Endometrium (tissue), 2 donors: ENCODE measurements at regions not wholly inside any gene's neighbourhood (a gene's known extent, or its start where the extent isn't known, plus 50 kb on each side); places are given as distances from the start of the nearest gene placed in this dataset.

Experiments used
- FAIRE-seq: peaks from 2 replicates; lab custom pipeline; 2012; peaks lifted over from hg19 to GRCh38; lab: Jason Lieb, UNC
- donor health status: control.
- donor health status: control.

- FAIRE-seq, result no peak
These were observed 294.2 kb upstream of the ANO3 start for GRCh38 chr11:26037716-26038115.

DNA sequence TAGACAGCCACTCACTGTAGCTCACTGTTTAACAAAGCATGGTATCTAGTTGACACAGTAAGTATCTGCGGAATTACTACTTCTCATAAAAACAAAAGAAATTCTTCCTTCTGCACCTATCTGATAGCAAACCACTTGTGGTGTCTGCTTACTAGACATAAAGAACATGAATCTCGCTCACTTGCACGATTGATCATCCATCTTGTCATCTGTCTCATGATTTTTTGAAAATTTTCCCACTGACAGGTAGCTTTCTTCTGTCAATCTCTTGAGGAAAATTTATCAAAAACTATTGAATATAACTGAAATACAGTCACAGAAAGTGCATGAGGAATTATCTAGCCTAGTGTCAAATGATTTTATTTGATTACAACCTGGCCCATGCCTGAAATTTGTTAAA, 291.6 kb upstream of the ANO3 start:
- no peak for FAIRE-seq

DNA sequence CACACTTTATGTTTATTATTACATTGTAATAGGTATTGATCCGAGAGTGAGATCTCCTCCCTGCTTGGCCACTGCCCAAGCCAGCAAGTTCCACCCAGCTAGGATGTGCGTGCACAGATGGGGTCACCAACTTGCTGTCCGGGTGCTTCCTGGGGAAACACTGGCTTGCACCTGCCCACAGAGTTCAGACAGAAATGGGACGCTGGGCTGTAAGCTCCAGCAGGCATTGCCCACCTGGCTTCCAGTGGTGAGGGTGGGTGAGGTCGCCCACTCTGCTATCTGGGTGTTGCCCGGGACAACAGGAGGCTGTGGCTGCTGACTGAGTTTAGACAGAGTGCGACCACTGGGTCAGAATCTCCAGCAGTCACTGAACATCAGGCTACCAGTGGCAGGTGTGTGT, 289.8 kb upstream of the ANO3 start:
- no peak for FAIRE-seq

DNA sequence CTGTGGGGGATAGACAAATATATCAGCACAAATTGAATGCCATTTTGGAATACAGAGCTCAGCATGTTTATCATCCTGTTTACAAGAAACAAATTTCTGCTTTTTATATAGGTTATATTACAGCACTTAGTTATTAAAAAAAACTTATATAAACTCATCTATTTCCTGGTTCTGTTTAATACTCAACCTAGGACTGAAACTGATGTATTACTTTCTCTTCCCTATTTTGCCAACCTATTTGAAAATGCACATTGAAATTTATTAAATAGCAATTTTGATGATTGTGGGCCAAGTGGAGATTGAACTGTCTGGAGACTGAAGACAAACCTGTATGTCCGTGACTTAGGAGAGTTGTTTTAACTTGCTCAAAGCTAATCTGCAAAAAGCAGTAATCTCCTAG, 288.3 kb upstream of the ANO3 start:
- no peak for FAIRE-seq

DNA sequence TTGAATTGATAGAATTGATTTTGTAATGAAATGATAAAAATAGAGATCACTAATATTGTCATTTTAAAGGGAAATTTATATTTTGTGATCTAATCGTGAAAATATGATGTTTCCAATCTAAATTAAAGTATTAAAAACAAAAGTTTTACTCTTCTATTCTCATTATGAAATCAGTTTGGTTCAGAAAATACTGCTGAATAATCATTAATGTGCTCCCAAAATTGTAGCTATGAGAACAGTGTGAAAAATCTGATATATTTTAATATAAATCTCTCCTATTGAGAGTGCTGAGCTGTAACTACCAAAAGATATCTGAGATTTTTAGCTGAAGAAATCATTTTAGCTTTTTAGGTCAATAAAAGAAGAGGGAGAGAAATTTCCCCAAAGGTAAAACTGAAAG, 287.5 kb upstream of the ANO3 start:
- FAIRE-seq, result no peak

DNA sequence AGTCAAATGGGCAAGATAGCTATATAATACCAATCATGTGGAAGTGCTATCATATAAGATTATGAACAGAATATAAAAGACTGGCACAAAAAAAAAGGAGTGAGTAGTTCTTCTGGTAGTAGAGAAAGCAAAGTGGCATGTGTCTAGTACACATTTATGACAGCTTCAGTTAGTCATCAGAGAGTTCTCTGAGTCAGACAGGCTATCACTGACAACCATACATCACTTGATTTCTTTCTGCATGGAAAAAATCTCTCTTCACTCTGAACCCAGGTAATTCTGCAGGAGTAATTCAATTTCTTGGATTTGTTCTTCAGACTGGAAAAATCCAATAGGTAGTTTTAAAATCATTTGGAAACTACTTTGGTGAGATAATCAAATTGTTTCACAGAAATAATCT, 286.8 kb upstream of the ANO3 start:
- no peak for FAIRE-seq

DNA sequence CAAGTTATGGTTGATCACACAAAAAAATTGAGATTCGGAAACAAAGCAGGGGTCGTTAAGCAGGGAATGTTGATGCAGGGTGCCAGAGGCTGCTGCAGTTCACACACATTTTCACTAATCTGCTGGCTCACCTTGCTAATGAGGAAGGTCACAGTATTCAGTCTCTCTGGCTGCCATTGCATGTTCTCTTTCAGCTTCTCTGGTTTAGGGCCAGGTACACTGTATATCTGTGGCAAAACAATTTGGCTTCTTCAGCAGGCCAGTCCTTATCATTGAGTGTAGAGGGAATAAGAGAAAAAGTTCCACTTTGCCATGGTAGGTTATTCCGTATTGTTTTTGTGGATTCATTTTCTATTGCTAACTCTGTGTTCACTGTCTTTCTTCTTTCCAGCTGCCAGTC, 283.7 kb upstream of the ANO3 start:
- FAIRE-seq, result no peak

DNA sequence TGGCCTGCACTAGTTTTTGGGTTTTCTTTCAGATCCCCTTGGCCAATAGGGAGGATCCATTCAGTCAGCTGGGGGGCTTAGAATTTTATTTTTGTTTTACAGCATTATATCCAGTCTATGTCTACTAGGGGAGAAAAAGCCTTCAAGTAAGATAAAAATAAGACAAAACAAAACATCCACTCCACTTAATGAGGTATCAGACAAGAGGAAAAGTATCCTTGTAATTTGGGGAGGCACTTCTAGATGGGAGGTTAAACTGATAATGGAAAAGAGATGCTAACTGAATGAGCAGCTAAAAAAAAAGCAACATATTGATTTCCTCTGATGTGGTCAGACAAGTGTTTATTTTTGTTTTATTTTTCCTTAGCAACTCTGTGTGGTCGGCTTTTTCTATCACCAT, 278.0 kb upstream of the ANO3 start:
- FAIRE-seq, result no peak

DNA sequence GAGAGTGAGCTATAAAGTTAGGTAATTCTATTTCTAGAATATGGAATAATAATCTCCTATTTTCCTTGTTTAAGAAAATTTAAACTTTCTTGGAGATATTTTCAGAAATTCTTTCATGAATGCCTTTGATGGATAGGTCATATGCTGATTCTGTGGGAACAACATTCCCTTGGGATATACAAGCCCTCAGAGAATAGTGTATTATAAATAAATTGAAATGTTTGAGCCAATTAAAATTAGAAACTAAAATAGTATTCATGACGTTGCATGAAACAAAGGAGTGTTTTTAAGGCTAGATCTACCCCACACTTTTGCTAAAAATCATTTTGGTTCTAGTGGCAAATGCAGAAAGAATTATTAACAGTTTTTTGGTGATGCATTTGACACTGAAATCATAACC, 269.3 kb upstream of the ANO3 start:
- no peak for FAIRE-seq

- no peak for FAIRE-seq
These were observed 268.0 kb upstream of the ANO3 start for GRCh38 chr11:26063915-26064314.

DNA sequence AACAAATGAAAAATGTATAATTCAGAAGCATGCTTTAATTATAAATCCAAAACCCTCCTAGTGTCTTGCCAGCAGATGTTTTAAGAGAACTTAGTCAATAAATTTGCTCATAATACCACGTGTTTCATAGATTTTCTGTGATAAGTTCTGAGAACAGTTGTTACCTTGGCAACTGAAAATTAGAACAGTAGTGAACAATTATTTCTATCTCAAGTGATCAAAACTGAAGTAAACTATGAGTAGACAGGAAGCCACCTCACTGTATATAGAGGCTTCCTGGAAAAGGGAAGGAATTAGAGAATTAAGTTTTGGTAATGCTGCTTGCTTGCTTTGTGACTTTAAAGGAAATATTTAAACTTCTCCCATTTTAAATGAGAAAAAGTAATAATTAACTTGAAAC, 266.0 kb upstream of the ANO3 start:
- no peak for FAIRE-seq

DNA sequence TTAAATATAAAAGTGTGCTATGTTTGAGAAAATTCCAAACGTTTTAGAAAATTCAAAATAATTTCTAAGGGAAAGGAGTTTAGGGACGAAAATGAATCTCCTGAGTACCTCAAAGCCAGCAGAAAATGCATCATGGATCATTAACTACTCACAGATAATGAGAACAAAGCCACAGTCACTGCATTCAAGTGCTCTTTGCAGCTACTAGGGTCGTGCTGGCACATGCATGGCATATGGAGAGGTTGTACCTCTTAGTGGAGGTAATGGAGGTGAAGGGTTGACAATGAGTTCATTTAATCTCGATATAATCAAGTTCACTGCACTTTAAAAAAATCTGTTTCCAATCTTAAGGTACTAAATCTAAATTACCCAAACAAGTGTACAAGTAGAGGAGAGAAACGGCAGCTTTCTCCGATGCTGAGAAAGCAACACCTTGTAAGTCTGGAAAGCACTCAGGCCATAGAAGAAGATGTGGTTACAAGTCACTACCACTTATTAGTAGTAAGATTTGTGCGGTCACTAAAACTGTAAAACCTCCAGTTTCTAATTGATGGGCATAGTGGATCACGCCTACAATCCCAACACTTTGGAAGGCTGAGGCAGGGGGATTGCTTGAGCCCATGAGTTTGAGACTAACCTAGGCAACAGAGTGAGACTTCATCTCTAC, 261.1 kb upstream of the ANO3 start:
- FAIRE-seq, result no peak

DNA sequence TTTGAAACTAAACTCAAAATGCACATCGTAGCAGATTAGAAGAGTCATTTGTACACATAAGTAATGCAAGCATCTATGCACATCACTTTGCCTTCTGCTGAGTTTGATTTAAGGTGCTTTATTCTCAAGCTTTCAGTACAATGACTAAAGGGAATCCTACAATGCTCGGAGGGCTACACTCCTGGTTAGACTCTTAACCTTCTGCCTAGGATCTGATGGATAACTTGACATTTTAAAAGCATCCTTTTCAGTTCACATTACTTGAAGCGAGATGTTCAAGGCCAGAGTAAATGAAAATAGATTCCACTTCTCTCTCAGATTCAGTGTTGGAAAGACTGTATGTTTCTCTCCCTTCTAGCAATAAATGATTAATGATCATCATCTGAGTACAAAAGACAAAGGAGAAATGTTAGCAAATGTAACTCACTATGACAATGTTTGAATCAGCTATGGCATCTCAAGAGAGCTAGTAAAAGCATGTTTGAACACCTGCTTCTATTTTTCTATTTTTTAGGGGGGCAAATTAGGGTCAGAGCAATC, 259.2 kb upstream of the ANO3 start:
- FAIRE-seq, result no peak

DNA sequence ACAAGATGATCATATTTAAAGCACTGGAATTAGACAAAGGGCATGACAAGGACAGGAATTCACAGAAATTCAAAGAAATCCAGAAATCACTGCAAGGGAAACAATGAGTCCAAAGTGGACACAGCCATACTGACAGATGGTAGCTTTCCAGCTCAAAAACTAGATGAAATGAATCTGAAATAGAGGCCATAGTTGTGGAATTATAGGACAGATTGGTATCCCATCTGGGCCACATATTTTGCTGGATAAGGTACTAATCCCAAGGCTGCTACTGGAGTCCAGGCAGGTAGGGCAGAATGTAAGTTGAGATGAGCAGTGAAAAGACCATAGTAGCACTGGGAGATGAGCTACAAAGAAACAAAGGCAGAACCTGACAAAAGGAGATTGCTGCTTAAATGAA, 258.3 kb upstream of the ANO3 start:
- no peak for FAIRE-seq

- no peak for FAIRE-seq
These were observed 255.5 kb upstream of the ANO3 start for GRCh38 chr11:26076233-26076990.

GRCh38 chr11:26078231-26078821, 253.6 kb upstream of the ANO3 start:
- FAIRE-seq, result no peak

DNA sequence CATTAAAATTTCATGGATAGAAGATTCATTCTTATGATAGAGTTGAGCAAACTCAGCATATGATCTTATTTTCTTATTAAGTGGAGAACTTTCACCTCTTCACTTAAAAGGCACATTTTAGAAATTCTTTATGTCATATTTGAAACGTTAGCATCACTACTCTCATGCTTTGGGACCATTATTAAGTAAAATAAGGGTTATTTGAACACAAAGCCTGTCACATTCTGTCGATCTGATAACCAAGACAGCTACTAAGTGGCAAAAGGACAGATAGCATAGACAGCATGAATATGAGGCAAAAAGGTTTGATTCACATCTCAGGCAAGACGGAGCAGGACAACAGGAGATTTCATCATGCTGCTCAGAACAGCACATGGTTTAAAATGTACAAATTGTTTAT, 247.6 kb upstream of the ANO3 start:
- no peak for FAIRE-seq

DNA sequence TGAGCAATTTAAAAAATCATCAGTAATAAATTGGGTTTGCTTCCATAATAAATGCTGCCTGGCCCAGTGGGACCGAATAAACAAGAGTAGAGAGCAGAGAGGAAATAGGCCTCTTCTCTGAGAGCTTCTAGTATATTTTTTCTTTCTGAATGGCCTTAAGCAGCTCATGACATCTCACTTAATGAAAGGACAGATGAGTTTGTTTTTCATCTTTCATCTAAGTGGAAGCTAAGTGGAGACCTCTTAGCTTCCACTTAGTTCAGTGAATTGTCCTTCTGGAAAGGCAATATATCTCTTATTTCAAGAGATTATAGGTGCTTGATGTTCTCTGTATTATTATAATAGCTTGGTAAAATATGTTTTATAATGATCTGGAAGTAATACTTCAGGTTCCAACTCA, 245.9 kb upstream of the ANO3 start:
- no peak for FAIRE-seq

- FAIRE-seq, result no peak
These were observed 244.6 kb upstream of the ANO3 start for GRCh38 chr11:26087120-26087935.

GRCh38 chr11:26088391-26088790, 243.5 kb upstream of the ANO3 start:
- FAIRE-seq, result no peak

DNA sequence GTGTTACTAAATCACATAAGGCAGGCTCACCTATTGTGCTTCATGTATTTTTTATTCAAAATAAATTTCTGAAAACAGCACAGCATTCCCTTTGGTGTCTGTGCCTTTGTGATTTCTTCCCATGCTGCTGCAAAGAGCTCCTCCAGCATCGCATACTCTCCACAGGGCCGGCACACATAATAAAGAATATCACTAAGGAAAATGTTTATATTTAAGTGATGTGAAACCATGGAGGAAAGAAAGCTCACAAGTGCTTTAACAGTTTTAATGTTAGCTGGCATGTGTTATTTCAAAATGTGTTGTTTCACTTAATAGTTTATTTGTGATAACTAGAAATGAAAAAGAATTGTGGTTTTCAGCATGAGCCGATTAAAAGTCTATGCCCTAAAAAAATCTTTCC, 241.3 kb upstream of the ANO3 start:
- FAIRE-seq, result no peak

- FAIRE-seq, result no peak
These were observed 238.7 kb upstream of the ANO3 start for GRCh38 chr11:26093206-26093605.

DNA sequence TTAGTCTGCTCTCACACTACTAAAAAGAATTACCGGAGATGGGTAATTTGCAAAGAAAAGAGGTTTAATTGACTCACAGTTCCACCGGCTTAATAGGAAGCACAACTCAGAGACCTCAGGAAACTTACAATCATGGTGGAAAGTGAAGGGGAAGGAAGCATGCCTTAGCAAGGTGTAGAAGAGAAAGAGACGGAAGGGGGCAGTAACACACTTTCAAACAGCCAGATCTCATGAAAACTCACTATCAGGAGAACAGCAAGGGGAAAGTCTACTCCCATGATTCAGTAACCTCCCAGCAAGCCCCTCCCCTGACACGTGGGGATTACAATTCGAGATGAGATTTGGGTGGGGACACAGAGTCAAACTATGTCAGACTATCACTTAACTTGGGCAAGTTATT, 236.6 kb upstream of the ANO3 start:
- FAIRE-seq, result no peak
